ENCODE measurements at regions not wholly inside any gene's neighbourhood (a gene's known extent, or its start where the extent isn't known, plus 50 kb on each side); places are given as distances from the start of the nearest gene placed in this dataset.

GRCh38 chrX:68988865-68989264, 160.0 kb downstream of the EFNB1 start:
- H3K4me3 Mint-ChIP-seq (ENCODE audit: low read depth, unreplicated experiment), result no peak overlapping the region
- H3K9me3 Mint-ChIP-seq (ENCODE audit: low read depth, unreplicated experiment), result no peaks in the 10 kb centered on the region
- BruUV-seq (replicated peaks), result no TSS peak
- intact Hi-C loops (cut with micrococcal nuclease; ENCODE audit: unreplicated experiment), result no loop called here
- H3K36me3 Mint-ChIP-seq (ENCODE audit: insufficient read depth, unreplicated experiment), result no peaks in the 10 kb centered on the region
- H3K4me1 Mint-ChIP-seq (ENCODE audit: low read depth, unreplicated experiment), result no peaks in the 10 kb centered on the region
- no peak overlapping the region for H3K27ac Mint-ChIP-seq (ENCODE audit: unreplicated experiment)
- no peak for DNase-seq
- no peaks in the 10 kb centered on the region for H3K27me3 Mint-ChIP-seq (ENCODE audit: unreplicated experiment)
- TF ChIP-seq CTCF (IDR thresholded peaks at IDR 0.05; ENCODE audit: unreplicated experiment), result no peak
- CTCF ChIA-PET, result interaction anchor here (1.2 kb wide), 1 partner anchor 161 kb away, joined by 4 read pairs; no protein-coding TSS in a partner anchor

- Mint-ChIP-seq H3K27me3 (ENCODE audit: unreplicated experiment) (no peaks in the 10 kb centered on the region), H3K36me3 (ENCODE audit: insufficient read depth, unreplicated experiment) (no peaks in the 10 kb centered on the region), H3K4me1 (ENCODE audit: low read depth, unreplicated experiment) (peaks cover 8% of the 10 kb centered on the region), H3K9me3 (ENCODE audit: low read depth, unreplicated experiment) (peaks cover 3% of the 10 kb centered on the region), H3K4me3 (ENCODE audit: low read depth, unreplicated experiment) (no peak overlapping the region), H3K27ac (ENCODE audit: unreplicated experiment) (no peak overlapping the region)
- CTCF ChIA-PET, result interaction anchor here (0.5 kb wide), 1 partner anchor 1543 kb away, joined by 3 read pairs; no protein-coding TSS in a partner anchor
- BruUV-seq (replicated peaks), result no TSS peak
- intact Hi-C loops (cut with micrococcal nuclease; ENCODE audit: unreplicated experiment), result no loop called here
- no peak for TF ChIP-seq CTCF (IDR thresholded peaks at IDR 0.05; ENCODE audit: unreplicated experiment)
- no peak for DNase-seq
These were observed 156.4 kb downstream of the EFNB1 start for GRCh38 chrX:68985135-68985755.

GRCh38 chrX:68983004-68983857, 154.4 kb downstream of the EFNB1 start:
- CTCF ChIA-PET, result no interaction called here
- no peak for DNase-seq
- Mint-ChIP-seq H3K4me3 (ENCODE audit: low read depth, unreplicated experiment) (no peak overlapping the region), H3K36me3 (ENCODE audit: insufficient read depth, unreplicated experiment) (no peaks in the 10 kb centered on the region), H3K4me1 (ENCODE audit: low read depth, unreplicated experiment) (peaks cover 8% of the 10 kb centered on the region), H3K9me3 (ENCODE audit: low read depth, unreplicated experiment) (peaks cover 3% of the 10 kb centered on the region), H3K27me3 (ENCODE audit: unreplicated experiment) (no peaks in the 10 kb centered on the region), H3K27ac (ENCODE audit: unreplicated experiment) (no peak overlapping the region)
- intact Hi-C loops (cut with micrococcal nuclease; ENCODE audit: unreplicated experiment), result no loop called here
- no peak for TF ChIP-seq CTCF (IDR thresholded peaks at IDR 0.05; ENCODE audit: unreplicated experiment)
- no TSS peak for BruUV-seq (replicated peaks)

GRCh38 chrX:68982476-68982875, 153.7 kb downstream of the EFNB1 start:
- intact Hi-C loops (cut with micrococcal nuclease; ENCODE audit: unreplicated experiment), result no loop called here
- BruUV-seq (replicated peaks), result no TSS peak
- Mint-ChIP-seq H3K27me3 (ENCODE audit: unreplicated experiment) (no peaks in the 10 kb centered on the region), H3K9me3 (ENCODE audit: low read depth, unreplicated experiment) (peaks cover 3% of the 10 kb centered on the region), H3K27ac (ENCODE audit: unreplicated experiment) (no peak overlapping the region), H3K4me1 (ENCODE audit: low read depth, unreplicated experiment) (peaks cover 8% of the 10 kb centered on the region), H3K36me3 (ENCODE audit: insufficient read depth, unreplicated experiment) (no peaks in the 10 kb centered on the region), H3K4me3 (ENCODE audit: low read depth, unreplicated experiment) (no peak overlapping the region)
- CTCF ChIA-PET, result no interaction called here
- no peak for DNase-seq
- TF ChIP-seq CTCF (IDR thresholded peaks at IDR 0.05; ENCODE audit: unreplicated experiment), result no peak
